H1 (cell line): ENCODE measurements at regions not wholly inside any gene's neighbourhood (a gene's known extent, or its start where the extent isn't known, plus 50 kb on each side); places are given as distances from the start of the nearest gene placed in this dataset.

Source experiments
- CTCF ChIA-PET: fragments of 300-600 bp; sonication (Branson Sonifier 250); formaldehyde crosslinking; loops from one replicate; lab custom pipeline; 2021; ENCODE audit not compliant: partially characterized antibody; lab: Charles Lee
- POLR2A ChIA-PET: fragments of 300-600 bp; sonication (Branson Sonifier 250); formaldehyde crosslinking; loops from one replicate; lab custom pipeline; 2021; ENCODE audit warnings: inconsistent platforms; ENCODE audit not compliant: partially characterized antibody; lab: Charles Lee
- DNase-seq, 2 experiments: peaks; one replicate each; pipeline versions ENCODE4 v3.0.0 to v3.0.0-alpha.2; 2010 to 2022; ENCODE audit warnings: low spot score in 2 of 2, low read depth in 1 of 2, mixed read lengths in 1 of 2
- FAIRE-seq: peaks from 2 replicates; lab custom pipeline; 2011; peaks lifted over from hg19 to GRCh38; lab: Jason Lieb, UNC
- H2AFZ ChIP-seq: 2 replicates; pipeline ENCODE4 v1.8.1; 2012; ENCODE audit warnings: low read length, inconsistent platforms
- H2AK5ac ChIP-seq: 2 replicates; pipeline ENCODE4 v1.6.1; 2013; ENCODE audit warnings: low read depth, low read length
- H2BK120ac ChIP-seq: replicated peaks from 2 replicates; pipeline ENCODE3; 2013; ENCODE audit warnings: low read depth, low read length, inconsistent platforms
- H2BK12ac ChIP-seq: 2 replicates; pipeline ENCODE4 v1.6.1; 2013; ENCODE audit warnings: low read depth, low read length
- H2BK15ac ChIP-seq: 2 replicates; pipeline ENCODE4 v1.6.1; 2013; ENCODE audit warnings: low read length
- H2BK20ac ChIP-seq: 2 replicates; pipeline ENCODE4 v1.6.1; 2013; ENCODE audit warnings: low read length
- H2BK5ac ChIP-seq: 2 replicates; pipeline ENCODE4 v1.6.1; 2013; ENCODE audit warnings: low read depth, low read length
- H3K14ac ChIP-seq: 2 replicates; pipeline ENCODE4 v1.6.1; 2013; ENCODE audit warnings: inconsistent platforms; ENCODE audit not compliant: insufficient read length
- H3K18ac ChIP-seq: 2 replicates; pipeline ENCODE4 v1.6.1; 2013; ENCODE audit warnings: low read length; ENCODE audit errors: extremely low read depth
- H3K23ac ChIP-seq: 2 replicates; pipeline ENCODE4 v1.6.1; 2013; ENCODE audit warnings: inconsistent platforms; ENCODE audit not compliant: insufficient read length
- H3K23me2 ChIP-seq: 2 replicates; pipeline ENCODE4 v1.6.1; 2013; ENCODE audit warnings: low read depth, low read length
- H3K27ac ChIP-seq: 2 replicates; pipeline ENCODE4 v1.6.1; 2011; ENCODE audit warnings: low read depth, low read length, inconsistent platforms
- H3K27me3 ChIP-seq, 4 experiments: replicated peaks in 1 of 4; 1 replicate in 1 of 4; 2 replicates in 3 of 4; pipeline versions ENCODE4 v1.6.1 to v1.8.1; 2011 to 2013; ENCODE audit warnings: low read length in 3 of 4, mild to moderate bottlenecking in 3 of 4, inconsistent platforms in 2 of 4, mixed read lengths in 2 of 4, moderate library complexity in 1 of 4; ENCODE audit not compliant: control insufficient read depth in 3 of 4, insufficient read depth in 3 of 4; ENCODE audit errors: extremely low read depth in 1 of 4
- H3K36me3 ChIP-seq, 4 experiments: 2 replicates each; pipeline versions ENCODE4 v1.6.1 to v1.8.1; 2011 to 2013; ENCODE audit warnings: mild to moderate bottlenecking in 4 of 4, low read length in 3 of 4, moderate library complexity in 2 of 4, control low read depth in 1 of 4, inconsistent platforms in 1 of 4; ENCODE audit not compliant: insufficient read depth in 4 of 4, control insufficient read depth in 2 of 4
- H3K4ac ChIP-seq: replicated peaks from 2 replicates; pipeline ENCODE3; 2013; ENCODE audit warnings: low read length, low read depth, mixed read lengths, inconsistent platforms; ENCODE audit not compliant: insufficient read length
- H3K4me1 ChIP-seq, 4 experiments: replicated peaks in 1 of 4; 1 replicate in 1 of 4; 2 replicates in 3 of 4; pipeline versions ENCODE4 v1.6.1 to v1.8.1; 2011 to 2013; ENCODE audit warnings: low read length in 3 of 4, inconsistent platforms in 2 of 4, mixed read lengths in 1 of 4; ENCODE audit not compliant: insufficient read depth in 4 of 4, control insufficient read depth in 3 of 4
- H3K4me2 ChIP-seq, 2 experiments: 2 replicates each; pipeline versions ENCODE4 v1.6.1 to v1.8.1; 2011 to 2013; ENCODE audit warnings: low read depth in 2 of 2, low read length in 2 of 2, control low read depth in 1 of 2, inconsistent platforms in 1 of 2, mild to moderate bottlenecking in 1 of 2; ENCODE audit not compliant: insufficient read depth in 1 of 2
- H3K4me3 ChIP-seq, 4 experiments: fragments of 200-600, 300-600 bp in 1 of 4; sonication (generic), shearing (Covaris generic), sonication (Bioruptor Twin) in 1 of 4; 2 replicates each; pipeline versions ENCODE4 v1.5.1 to v1.8.1; 2011 to 2016; ENCODE audit warnings: low read length in 4 of 4, low read depth in 3 of 4, control low read depth in 2 of 4, inconsistent platforms in 2 of 4, mild to moderate bottlenecking in 2 of 4, mixed read lengths in 1 of 4, moderate library complexity in 1 of 4; ENCODE audit not compliant: insufficient read depth in 2 of 4; ENCODE audit errors: extremely low read depth in 1 of 4
- H3K56ac ChIP-seq: replicated peaks from 2 replicates; pipeline ENCODE3; 2013; ENCODE audit warnings: low read depth, mild to moderate bottlenecking, mixed read lengths, low read length, inconsistent platforms; ENCODE audit not compliant: insufficient read length
- H3K79me1 ChIP-seq: 2 replicates; pipeline ENCODE4 v1.6.1; 2013; ENCODE audit warnings: low read depth, low read length, control low read depth
- H3K79me2 ChIP-seq, 2 experiments: 2 replicates each; pipeline versions ENCODE4 v1.6.1 to v1.8.1; 2012 to 2013; ENCODE audit warnings: low read length in 2 of 2, mild to moderate bottlenecking in 2 of 2, inconsistent platforms in 1 of 2; ENCODE audit not compliant: insufficient read depth in 2 of 2, control insufficient read depth in 1 of 2
- H3K9ac ChIP-seq, 4 experiments: replicated peaks in 1 of 4; 1 replicate in 1 of 4; 2 replicates in 3 of 4; pipeline versions ENCODE4 v1.6.1 to v1.8.1; 2011 to 2013; ENCODE audit warnings: low read depth in 3 of 4, low read length in 3 of 4, control low read depth in 2 of 4, mild to moderate bottlenecking in 2 of 4, moderate library complexity in 2 of 4, inconsistent platforms in 1 of 4; ENCODE audit errors: extremely low read depth in 1 of 4
- H3K9me3 ChIP-seq, 2 experiments: 2 replicates each; pipeline versions ENCODE4 v1.6.1 to v1.8.1; 2012 to 2013; ENCODE audit warnings: mild to moderate bottlenecking in 2 of 2, moderate library complexity in 2 of 2, control low read depth in 1 of 2, inconsistent platforms in 1 of 2, low read depth in 1 of 2, low read length in 1 of 2, mixed read lengths in 1 of 2; ENCODE audit not compliant: insufficient read depth in 2 of 2
- H4K20me1 ChIP-seq, 2 experiments: replicated peaks in 1 of 2; 2 replicates each; pipeline versions ENCODE3 to v1.8.1; 2011 to 2013; ENCODE audit warnings: inconsistent platforms in 2 of 2, low read length in 2 of 2, mild to moderate bottlenecking in 1 of 2; ENCODE audit not compliant: insufficient read depth in 2 of 2, control insufficient read depth in 1 of 2
- H4K5ac ChIP-seq: 2 replicates; pipeline ENCODE4 v1.6.1; 2013; ENCODE audit warnings: low read length, low read depth, mixed read lengths, inconsistent platforms; ENCODE audit not compliant: insufficient read length
- H4K8ac ChIP-seq: 2 replicates; pipeline ENCODE4 v1.8.0; 2013; ENCODE audit warnings: mild to moderate bottlenecking, moderate library complexity, low read length, inconsistent platforms; ENCODE audit not compliant: insufficient read depth; ENCODE audit errors: extremely low read depth
- H4K91ac ChIP-seq: replicated peaks from 2 replicates; pipeline ENCODE3; 2013; ENCODE audit warnings: low read length, mixed read lengths, inconsistent platforms; ENCODE audit not compliant: insufficient read length
- CHD1 ChIP-seq: IDR thresholded peaks from 2 replicates; pipeline ENCODE4 v1.6.1; 2012; ENCODE audit warnings: low read depth, low read length, improper control_type of control experiment
- MAFK ChIP-seq: IDR thresholded peaks from 2 replicates; pipeline ENCODE4 v1.6.1; 2012; ENCODE audit warnings: low read depth, mild to moderate bottlenecking, improper control_type of control experiment, low read length
- SIX5 ChIP-seq: IDR thresholded peaks from 2 replicates; pipeline ENCODE4 v1.6.1; 2011; ENCODE audit warnings: mild to moderate bottlenecking, low read depth, low read length
- WGBS, 2 experiments: shearing (Covaris generic) in 1 of 2; methylation state at CpG; one replicate each; pipeline versions ENCODE4 v1.1.6 to v1.1.7; 2013 to 2015; ENCODE audit warnings: low lambda C conversion rate in 2 of 2, mixed read lengths in 2 of 2, inconsistent platforms in 1 of 2, low coverage in 1 of 2, missing lambda C conversion rate in 1 of 2; ENCODE audit not compliant: insufficient replicate concordance in 2 of 2, insufficient coverage in 1 of 2, insufficient read length in 1 of 2; ENCODE audit errors: extremely low coverage in 1 of 2, missing lambda C conversion rate in 1 of 2; 5-methylcytosine and 5-hydroxymethylcytosine counted together

DNA sequence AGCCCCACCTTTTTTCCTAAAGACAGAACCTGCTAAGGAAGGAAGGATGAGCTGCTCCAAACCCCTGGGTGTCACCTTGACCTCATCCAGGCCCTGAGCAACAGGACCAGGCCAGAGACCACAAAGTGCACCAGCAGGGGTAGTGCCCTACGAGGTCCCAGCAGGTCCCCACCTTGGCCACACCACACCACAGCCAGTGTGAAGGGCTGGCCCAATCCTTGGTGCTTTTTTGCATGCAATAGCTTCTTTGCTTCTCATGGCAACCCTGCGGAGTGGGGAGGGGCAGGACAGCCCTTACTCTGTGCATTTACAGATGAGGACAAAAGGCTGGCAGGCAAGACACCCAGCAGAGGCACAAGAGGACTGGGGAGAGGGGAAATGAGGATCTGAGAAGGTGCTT lies 352.6 kb downstream of the BCL11B start:
- H2BK20ac ChIP-seq = no peak overlapping the region
- 0 out of 7 replicates have a peak, but pooled peaks cover 0 to 4% (median 0%) of the 10 kb centered on the region in 4 experiments for H3K4me1 ChIP-seq
- no peak overlapping the region for H2BK120ac ChIP-seq
- no peak for DNase-seq
- ChIA-PET CTCF (interaction anchor here (1.1 to 1.3 kb wide), 3 partner anchors 14 to 347 kb away, joined by 3 to 4 read pairs (median 3); no protein-coding TSS in a partner anchor), POLR2A (interaction anchor here (0.6 kb wide), 1 partner anchor 428 kb away, joined by 4 read pairs; no protein-coding TSS in a partner anchor)
- no peaks in the 10 kb centered on the region for H3K23me2 ChIP-seq
- H3K9ac ChIP-seq = no peak overlapping the region
- no peak overlapping the region for H3K23ac ChIP-seq
- no peaks in the 10 kb centered on the region for H4K20me1 ChIP-seq
- no peaks in the 10 kb centered on the region for H3K79me1 ChIP-seq
- H3K14ac ChIP-seq = no peak overlapping the region
- H3K56ac ChIP-seq = no peak overlapping the region
- no peak for TF ChIP-seq SIX5
- no peak for TF ChIP-seq MAFK
- no peak for TF ChIP-seq CHD1
- no peaks in the 10 kb centered on the region for H3K36me3 ChIP-seq
- no peak overlapping the region for H4K8ac ChIP-seq
- H2BK5ac ChIP-seq = no peak overlapping the region
- 0 out of 2 replicates have a peak overlapping the region, but pooled peaks have one; percentile 29 for H2BK15ac ChIP-seq
- FAIRE-seq = no peak
- H3K79me2 ChIP-seq = no peaks in the 10 kb centered on the region
- H2AFZ ChIP-seq = no peak overlapping the region
- H3K4ac ChIP-seq = no peak overlapping the region
- no peak overlapping the region for H2BK12ac ChIP-seq
- no peak overlapping the region for H3K18ac ChIP-seq
- 77% methylated on average over 2 of the region's 2 CpGs; no CpG with 5 or more reads in 1 of the 2 experiments for WGBS, 2 experiments
- no peaks in the 10 kb centered on the region; a peak in 1 of 4 replicates for H3K9me3 ChIP-seq
- H2AK5ac ChIP-seq = no peak overlapping the region
- H3K4me2 ChIP-seq = no peak overlapping the region
- H4K5ac ChIP-seq = no peak overlapping the region
- no peaks in the 10 kb centered on the region for H3K27me3 ChIP-seq
- no peak overlapping the region for H3K4me3 ChIP-seq
- no peak overlapping the region for H3K27ac ChIP-seq
- no peak overlapping the region for H4K91ac ChIP-seq
